ENCODE measurements at regions not wholly inside any gene's neighbourhood (a gene's known extent, or its start where the extent isn't known, plus 50 kb on each side); places are given as distances from the start of the nearest gene placed in this dataset.

GRCh38 chr1:94357661-94358060 is 60.5 kb upstream of the ABCD3 start:
- TF ChIP-seq CTCF (IDR thresholded peaks at IDR 0.05 in 4 of 5, conservative IDR thresholded peaks at IDR 0.05 in 1 of 5), result no peak
- TF ChIP-seq POLR2A (IDR thresholded peaks at IDR 0.05), result no peak

Data from gastrocnemius medialis (tissue), 4 donors.